ENCODE measurements at regions not wholly inside any gene's neighbourhood (a gene's known extent, or its start where the extent isn't known, plus 50 kb on each side); places are given as distances from the start of the nearest gene placed in this dataset.

GRCh38 chr13:44270150-44270549, 103.5 kb upstream of the SERP2 start:
- H3K27ac ChIP-seq = peak overlapping the region; percentile 87 to 98 (median 89)
- WGBS, 2 donors (ENCODE audit: low coverage in 1 of 2) = 83 to 90% methylated on average over 3 of the region's 3 CpGs
- TF ChIP-seq POLR2A (IDR thresholded peaks at IDR 0.05) (no peak), CTCF (IDR thresholded peaks at IDR 0.05) (no peak), POLR2AphosphoS5 (IDR thresholded peaks at IDR 0.05) (no peak), EP300 (IDR thresholded peaks at IDR 0.05) (no peak)
- no peak overlapping the region for H3K4me3 ChIP-seq
- no peak for ATAC-seq
- no peaks in the 10 kb centered on the region for H3K27me3 ChIP-seq
- H3K4me1 ChIP-seq = peaks cover 15 to 55% (median 29%) of the 10 kb centered on the region in 3 donors
- H3K9me3 ChIP-seq = no peaks in the 10 kb centered on the region
- no peaks in the 10 kb centered on the region for H3K36me3 ChIP-seq

- Histone ChIP-seq H3K36me3 (no peaks in the 10 kb centered on the region), H3K9me3 (no peaks in the 10 kb centered on the region), H3K4me3 (no peak overlapping the region), H3K27me3 (no peaks in the 10 kb centered on the region), H3K4me1 (peaks cover 15 to 62% (median 29%) of the 10 kb centered on the region in 3 donors), H3K27ac (peak overlapping the region; percentile 87 to 98 (median 89))
- ATAC-seq = peak; percentile 80
- WGBS, 2 donors (ENCODE audit: low coverage in 1 of 2) = 16 to 33% methylated on average over 3 to 4 of the region's 4 CpGs
- TF ChIP-seq EP300 (IDR thresholded peaks at IDR 0.05) (peak; percentile 80), POLR2AphosphoS5 (IDR thresholded peaks at IDR 0.05) (peak; percentile 99), CTCF (IDR thresholded peaks at IDR 0.05) (no peak), POLR2A (IDR thresholded peaks at IDR 0.05) (no peak)
Observed at GRCh38 chr13:44271031-44271455, 102.6 kb upstream of the SERP2 start.

- Histone ChIP-seq H3K27me3 (no peaks in the 10 kb centered on the region), H3K9me3 (no peaks in the 10 kb centered on the region), H3K4me1 (peaks cover 15 to 66% (median 29%) of the 10 kb centered on the region in 3 donors), H3K27ac (peak overlapping the region; percentile 87 to 98 (median 89)), H3K36me3 (no peaks in the 10 kb centered on the region), H3K4me3 (no peak overlapping the region)
- TF ChIP-seq POLR2AphosphoS5 (IDR thresholded peaks at IDR 0.05) (no peak), POLR2A (IDR thresholded peaks at IDR 0.05) (no peak), CTCF (IDR thresholded peaks at IDR 0.05) (no peak), EP300 (IDR thresholded peaks at IDR 0.05) (no peak)
- 29 to 58% methylated on average over 2 of the region's 2 CpGs for WGBS, 2 donors (ENCODE audit: low coverage in 1 of 2)
- ATAC-seq = peak; percentile 5
Observed at GRCh38 chr13:44271473-44271872, 102.2 kb upstream of the SERP2 start.

GRCh38 chr13:44271915-44272341, 101.7 kb upstream of the SERP2 start:
- no peaks in the 10 kb centered on the region for H3K36me3 ChIP-seq

More at GRCh38 chr13:44271915-44272341, 101.7 kb upstream of the SERP2 start:
- 9% methylated on average over 1 of the region's 1 CpG; no CpG with 5 or more reads in 1 of the 2 donors for WGBS, 2 donors (ENCODE audit: low coverage in 1 of 2)
- peak; percentile 26 for ATAC-seq
- Histone ChIP-seq H3K4me1 (peaks cover 15 to 66% (median 29%) of the 10 kb centered on the region in 3 donors), H3K9me3 (no peaks in the 10 kb centered on the region), H3K27ac (peak overlapping the region; percentile 87 to 98 (median 89)), H3K27me3 (no peaks in the 10 kb centered on the region), H3K4me3 (no peak overlapping the region)
- TF ChIP-seq CTCF (IDR thresholded peaks at IDR 0.05) (no peak), EP300 (IDR thresholded peaks at IDR 0.05) (no peak), POLR2A (IDR thresholded peaks at IDR 0.05) (no peak), POLR2AphosphoS5 (IDR thresholded peaks at IDR 0.05) (peak; percentile 5)
